COR-L47 (cell line): ENCODE measurements at regions not wholly inside any gene's neighbourhood (a gene's known extent, or its start where the extent isn't known, plus 50 kb on each side); places are given as distances from the start of the nearest gene placed in this dataset.

Source experiments
- DNase-seq: peaks from one replicate; lab custom pipeline; 2025; lab: John Stamatoyannopoulos, UW

DNA sequence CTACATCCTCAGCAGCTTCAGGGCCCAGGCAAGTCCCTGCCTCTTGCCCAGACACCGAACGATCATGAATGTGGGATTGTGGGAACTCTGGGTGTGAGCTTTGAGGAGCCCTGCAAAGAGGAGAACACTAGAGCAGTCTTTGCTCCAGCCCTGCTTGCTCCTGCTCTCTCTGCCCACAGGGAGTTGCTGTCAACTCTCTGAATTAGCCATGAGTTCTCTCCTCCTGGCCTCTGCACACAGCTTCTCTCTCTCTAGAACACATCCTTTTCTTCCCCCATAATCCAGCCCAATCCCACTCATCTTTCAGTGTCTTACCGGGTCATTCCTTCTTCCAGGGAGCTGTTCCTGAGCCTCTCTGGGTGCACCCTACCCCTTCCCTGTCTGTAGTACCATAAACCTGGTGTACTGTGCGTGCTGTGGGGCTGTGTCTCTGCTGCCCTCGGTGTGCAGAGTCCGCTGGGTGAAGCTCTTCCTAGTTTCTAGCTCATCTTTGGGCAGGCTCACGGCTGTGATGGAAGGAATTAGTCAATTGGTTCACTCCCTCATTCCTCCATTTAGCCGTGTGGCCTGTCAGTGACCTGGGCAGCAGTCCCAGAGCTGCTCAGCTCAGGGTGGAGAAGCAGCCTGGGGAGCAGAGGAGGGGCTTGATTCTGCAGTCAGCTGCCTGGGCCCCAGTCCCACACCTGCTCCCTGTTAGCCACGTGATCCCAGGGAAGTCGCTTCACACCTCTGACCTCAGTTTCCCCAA lies 132.9 kb upstream of the HDAC4 start:
- no peak for DNase-seq

DNA sequence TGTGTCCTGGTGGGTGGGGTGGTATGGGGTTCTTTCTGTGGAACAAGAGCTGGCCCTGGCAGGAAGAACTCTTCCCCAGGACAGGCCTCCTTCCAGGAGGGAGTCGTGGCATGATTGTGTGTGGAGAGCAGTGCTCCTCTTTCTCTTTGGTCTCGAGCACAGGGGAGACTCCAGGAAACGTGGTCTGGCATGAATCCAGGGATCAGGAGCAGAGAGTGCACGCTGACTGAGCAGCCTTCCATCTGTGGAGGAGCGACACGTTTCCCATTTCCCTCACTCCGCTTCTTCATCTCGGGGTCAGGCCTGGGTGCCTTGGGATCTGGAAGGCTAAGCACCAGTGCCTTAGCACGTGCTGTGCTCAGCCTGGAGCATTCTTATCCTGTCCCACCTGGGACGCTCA lies 132.0 kb upstream of the HDAC4 start:
- no peak for DNase-seq

DNA sequence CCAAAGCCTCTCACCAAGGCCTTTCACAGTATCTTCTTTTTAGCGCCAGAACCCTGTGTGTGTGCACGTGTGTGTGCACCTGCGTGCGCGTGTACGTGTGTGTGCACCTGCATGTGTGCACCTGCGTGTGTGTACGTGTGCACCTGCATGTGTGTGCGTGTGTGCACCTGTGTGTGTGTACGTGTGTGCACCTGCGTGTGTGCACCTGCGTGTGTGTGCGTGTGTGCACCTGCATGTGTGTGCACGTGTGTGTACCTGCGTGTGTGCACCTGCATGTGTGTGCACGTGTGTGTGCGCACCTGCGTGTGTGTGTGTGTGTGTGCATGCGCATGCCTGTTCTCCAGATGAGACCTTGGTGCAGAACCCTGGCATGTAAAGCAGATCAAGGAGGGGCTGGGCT lies 131.4 kb upstream of the HDAC4 start:
- DNase-seq, result no peak

DNA sequence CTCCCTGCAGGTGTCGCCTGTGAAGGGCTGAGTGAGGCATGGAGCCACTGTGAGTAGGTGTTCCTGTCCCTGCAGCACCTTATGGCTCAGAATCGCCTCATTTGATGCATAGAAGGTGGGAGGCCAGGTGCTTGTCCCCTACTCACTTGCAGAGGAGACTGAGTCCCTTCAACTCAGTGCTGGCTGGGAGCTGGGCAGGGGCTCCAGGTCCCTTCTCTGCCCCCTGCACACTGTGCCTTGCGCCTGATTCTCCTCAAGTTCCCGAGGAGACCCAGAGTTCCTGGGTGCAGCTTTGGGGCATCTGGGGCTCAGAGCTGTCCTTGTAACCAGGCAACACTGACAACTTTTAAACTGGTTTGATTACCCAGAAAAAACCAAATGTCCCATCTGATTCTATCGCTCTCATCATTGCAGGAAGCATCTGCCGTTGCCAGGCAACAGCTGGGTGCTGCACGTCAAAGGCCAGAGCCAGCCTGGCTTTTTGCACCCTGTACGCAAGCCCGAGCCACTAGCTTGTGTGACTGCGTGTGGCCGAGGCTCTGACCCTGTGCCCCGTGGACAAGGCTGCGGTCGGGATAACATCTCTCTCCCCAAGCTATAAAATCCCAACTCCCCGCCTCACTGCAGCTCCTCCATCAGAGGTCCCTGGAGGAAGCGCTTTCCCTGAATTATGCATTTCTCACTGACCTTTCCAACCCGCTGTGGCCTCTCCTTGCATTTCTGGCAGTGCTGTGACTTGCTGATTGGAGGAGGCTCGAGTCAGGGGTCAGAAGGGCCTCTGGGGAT lies 130.8 kb upstream of the HDAC4 start:
- DNase-seq, result no peak

DNA sequence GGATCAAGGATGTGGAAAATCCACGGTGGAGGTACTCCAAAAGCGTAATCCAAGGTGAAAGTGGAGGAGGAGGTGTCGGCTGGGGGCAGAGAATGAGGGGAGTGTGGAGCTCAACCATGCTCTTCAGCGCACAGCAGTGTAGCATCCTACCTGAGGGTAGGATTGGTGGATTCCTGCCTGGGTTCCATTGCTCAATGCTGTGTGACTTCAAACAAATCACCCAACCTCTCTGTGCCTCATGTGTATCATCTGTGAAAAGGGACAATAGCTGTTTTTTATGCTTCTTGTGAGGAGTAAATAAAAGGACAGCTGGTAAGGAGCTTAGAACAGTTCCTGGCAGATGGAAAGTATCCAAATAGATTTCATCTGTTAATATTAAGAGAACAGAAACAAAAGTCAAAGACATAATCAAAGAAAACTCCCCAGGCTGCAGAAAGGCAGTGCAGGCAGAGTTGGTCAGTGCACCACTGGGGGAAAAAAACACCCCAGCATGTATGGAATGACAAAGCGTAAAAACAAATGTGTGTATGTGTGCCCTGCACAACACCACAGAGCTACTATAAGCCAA lies 130.0 kb upstream of the HDAC4 start:
- DNase-seq, result no peak

DNA sequence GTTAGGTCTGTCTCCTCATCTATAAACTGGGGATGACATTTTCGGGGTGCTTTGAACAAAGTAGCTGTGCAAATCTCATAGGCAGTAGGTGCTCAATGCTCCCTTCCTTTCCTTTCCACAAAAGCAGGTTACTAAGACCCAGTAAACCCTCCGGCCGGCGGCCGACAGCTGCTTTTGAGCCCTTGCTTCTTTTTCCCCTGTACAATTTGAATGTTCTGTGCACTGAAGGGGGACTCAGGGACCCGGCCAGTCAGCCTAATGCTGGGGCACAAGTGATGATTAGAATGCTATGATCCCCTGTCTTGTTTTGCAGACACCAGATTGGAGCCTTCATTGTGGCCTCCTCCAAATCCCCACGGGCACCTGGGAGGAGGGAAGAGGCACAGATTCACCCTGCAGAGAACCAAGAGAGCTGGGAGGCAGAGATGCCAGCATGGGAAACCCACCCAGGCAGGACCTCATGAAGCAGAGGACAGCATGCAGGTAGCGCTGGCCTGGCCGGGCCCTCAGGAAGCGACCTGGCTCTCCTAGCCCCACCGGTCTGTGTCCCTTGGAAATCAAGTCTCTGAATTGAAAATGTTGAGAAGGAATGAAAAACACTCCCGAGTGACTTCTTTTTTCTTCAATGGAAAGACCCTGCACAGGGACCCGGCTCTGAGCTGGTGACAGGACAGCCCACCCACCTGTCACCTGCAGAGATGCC lies 128.6 kb upstream of the HDAC4 start:
- no peak for DNase-seq

DNA sequence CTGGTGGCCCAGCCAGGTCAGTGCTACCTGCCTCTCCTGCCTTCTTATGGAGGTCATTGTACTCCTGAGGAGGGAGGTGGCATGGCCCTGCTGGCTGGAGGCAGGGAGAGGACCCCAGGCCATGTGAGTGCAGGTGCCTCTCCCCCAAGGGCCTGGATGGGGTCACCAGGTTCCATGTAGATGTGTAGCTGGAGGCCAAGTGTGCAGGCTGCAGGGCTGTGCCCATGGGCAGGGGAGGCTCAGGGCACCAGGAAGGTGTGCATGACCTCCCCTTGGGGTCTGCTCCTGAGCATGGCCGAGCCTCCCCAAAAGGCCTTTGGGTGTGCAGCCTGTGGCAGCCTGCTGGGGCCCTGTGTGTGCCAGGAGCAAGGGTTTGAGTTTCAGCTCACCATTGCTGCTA lies 128.1 kb upstream of the HDAC4 start:
- no peak for DNase-seq

DNA sequence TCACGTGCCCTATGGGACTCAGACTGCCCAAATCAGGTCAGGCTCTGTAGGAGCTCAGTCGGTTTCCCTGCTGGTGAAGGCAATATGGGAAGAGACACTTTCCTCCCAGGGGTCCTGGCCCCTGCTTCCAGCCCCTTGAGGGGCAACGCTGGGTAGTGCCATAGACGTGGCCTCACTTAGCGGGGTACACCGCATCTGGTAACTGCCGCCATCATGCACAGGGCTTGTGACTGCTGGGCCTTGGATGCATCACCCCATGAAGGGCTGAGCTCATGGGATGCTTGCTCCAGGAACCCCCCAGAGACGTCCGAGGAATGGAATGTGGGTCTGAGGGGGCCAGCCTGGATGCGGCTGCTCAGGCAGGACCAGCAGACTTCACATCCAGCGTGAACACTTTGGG lies 127.3 kb upstream of the HDAC4 start:
- no peak for DNase-seq

DNA sequence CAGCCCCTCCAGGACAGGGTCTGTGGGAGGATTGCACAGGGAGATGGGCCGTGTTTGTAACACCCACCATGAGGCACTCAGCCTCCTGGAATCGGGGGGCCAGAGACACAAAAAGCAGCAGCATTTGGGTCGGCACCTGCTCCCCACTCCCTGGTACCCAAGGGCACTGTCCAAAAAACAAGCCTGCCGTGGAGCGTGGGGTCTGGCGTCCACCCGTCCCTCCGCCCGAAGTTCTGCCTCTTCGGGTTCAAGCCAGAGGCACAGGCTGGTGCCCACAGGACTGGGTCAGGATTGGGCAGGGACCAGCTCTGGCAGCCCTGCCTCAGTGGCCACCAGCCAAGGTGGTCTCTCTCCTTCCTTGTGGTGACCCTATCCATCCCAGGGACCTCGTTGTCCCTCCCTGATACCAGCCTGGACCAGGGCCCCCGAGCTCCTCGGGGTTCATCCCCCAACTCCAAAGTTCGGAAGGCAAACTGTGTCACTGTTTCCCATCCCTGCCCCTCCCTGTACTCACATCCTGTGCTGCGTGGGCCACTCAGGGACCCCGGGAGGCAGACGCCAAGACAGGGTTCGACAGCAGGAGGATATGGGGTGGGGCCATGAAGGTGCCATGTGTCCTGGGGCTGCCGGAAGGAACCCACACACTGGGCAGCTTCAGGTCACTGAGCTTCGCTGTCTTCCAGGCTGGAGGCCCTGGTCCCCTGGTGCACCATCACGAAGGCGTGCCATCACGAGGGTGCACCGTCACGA lies 126.0 kb upstream of the HDAC4 start:
- DNase-seq, result no peak

DNA sequence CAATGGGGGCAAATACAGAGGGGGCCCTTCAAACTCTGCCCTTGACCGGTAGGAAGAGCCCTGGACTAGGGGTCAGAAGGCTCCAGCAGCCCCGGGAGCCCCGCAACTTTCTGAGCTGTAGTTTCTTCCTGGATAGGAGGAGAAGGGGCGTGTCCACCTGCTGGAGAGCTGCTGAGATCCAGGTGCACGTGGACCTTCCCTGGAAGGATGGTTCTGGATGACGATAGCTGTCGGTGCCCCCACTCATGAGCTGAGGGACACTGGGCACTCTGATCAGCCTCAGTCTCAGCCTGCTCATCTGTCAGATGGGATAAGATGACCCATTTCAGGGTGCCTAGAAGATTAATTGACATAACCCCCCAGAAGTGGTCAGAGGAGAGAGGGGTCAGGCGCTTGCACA lies 125.2 kb upstream of the HDAC4 start:
- no peak for DNase-seq

DNA sequence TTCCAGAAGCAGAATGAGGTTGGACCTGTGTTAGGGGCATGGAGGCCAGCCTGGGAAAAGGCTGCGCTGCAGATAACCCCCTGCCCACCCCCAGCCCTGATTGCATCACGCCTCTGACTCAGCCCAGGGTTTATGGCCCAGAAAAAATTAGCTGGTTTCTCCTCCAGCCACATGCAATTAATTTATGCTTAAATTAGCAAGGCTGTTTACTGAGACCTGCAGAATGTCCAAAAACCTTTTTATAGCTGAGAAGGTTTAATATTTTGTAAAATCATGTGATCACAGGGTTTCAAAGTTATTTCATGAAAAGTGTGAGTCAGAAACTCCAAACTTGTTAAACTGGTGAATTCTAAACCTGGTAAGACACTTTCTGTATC lies 123.1 kb upstream of the HDAC4 start:
- no peak for DNase-seq

DNA sequence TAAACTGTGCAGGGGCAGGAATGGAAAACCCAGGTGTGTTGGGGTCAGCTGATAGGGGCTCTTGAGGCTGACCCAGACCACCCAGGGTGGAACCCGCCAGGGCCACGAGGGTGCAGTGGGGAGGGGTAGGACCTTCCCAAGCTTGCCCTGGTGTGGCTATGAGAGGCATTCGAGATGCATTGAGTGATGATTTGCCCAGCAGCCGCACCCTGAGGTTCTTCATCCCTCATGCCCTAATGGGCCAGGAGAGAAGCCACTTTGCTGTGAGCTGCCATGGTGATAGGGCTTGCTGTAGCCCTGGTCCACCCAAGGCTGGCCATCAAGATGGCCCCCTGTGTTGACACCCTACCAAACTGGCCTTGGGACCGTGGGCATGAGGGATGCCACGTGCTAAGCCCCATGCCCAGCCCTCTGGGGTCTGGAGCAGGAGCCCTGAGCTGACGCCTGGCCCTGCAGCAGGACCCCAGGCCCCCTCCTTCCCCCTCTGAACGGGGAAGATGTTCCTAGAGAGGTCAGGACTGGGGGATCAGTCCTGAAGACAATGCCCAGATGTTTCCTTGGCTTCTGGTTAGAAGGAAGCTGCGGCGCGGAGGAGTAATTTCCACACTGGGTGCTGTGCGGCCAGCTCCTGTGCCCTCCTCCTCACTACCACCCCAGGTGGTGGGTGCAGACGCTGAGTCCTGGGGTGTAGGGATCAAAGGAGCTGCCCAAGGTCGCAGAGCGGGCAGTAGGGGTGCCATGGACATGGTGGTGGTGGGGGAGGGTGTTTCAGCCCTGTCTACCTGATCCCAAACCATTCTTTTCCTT lies 122.5 kb upstream of the HDAC4 start:
- DNase-seq, result no peak

DNA sequence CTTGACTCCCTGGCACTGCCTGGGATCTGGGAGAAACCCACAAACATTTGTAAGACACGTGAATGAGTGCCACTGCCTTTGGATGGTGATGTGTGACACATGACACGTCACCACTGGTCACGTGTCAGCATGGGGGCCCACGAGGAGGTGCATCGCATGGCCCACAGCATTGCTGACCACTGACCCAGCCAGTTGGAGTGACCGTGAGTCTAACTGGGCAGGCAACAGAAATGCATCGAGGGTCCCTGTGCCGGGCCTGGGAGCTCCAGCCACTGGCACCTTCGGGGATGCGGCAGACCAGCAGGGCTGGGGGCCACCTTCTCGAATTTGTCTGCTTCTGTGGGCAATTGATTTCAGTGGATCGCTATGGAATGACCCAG lies 121.9 kb upstream of the HDAC4 start:
- DNase-seq, result no peak

DNA sequence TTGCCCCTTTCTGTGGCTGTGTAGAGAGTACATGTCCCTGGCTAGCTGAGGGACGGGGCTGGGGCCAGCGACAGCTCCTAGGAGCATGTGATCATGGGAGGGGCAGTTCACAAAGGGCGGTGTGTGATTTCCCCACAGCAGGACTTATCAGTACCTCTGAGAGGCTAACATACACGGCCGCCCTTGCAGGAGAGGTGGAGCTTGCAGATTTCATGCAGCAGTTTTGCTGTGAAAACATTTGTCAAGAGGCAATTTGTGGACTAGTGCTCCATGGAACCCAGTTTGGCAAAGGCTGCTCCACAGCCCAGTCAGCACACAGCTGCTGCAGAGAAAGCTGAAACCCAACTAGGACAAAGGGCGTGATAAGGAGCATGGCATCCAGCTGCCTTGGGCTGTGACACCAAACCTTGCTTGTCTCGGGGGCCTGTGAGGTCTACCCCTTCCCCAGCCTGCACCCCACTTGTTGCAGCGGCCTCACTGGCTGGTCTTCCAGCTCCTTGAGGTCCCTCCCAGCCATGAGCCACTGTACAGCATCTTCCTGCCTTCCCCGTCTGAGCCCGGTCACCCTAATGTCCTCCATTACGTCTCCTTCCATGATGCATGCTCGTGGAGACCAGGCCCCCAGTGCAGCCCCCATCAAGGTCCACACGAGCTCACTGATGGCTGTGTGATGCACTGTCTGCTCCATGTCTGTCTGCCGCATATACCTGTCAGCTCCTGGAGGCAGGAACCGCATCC lies 121.4 kb upstream of the HDAC4 start:
- no peak for DNase-seq

DNA sequence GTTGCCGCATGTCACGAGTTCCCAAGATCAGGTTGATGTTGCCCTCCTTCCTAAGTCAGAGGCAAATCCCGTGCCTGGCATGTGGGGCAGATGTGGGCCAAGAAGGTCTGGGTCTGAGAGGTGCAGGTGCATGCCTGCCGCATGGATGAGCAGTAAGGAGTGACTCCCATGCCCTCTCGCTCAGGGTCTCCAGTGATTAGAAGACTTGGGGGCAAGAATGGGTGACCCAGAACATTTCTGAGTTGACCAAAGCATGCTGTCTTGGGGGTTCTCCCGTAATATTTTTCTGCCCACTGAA lies 120.6 kb upstream of the HDAC4 start:
- no peak for DNase-seq

DNA sequence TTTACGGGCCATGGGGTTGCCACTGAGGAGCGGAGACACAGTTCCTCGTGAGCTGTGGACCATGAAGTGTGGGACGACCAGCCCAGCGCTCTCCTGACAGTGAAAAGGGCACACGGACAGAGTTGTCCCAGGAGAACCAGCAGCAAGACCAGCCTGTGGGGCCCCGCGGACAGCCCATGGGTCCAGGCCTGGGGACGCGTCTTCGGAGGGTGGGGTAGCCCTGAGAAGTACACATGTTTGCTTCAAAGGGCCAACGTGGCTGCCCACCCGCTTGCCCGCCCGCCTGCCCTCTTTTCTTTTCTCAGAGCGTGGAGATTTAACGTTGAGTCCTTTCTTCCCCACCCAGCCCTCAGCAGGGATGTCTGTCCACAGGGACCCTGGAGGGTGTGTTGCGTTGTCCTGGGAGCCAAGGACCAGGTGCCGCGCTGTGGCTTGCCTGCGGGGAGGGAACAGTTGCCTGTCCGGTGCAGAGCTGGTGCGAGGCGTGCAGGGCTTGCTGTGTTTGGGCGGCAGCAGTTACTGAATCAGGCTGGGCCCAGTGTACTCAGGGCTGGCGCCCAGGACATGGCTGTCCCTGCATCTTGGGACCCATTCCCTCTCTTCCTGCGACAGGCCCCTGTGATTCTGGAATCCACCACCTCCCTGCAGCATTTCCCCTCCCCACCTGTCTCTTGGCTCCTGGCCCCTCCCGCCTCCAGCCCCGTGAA lies 120.1 kb upstream of the HDAC4 start:
- no peak for DNase-seq

DNA sequence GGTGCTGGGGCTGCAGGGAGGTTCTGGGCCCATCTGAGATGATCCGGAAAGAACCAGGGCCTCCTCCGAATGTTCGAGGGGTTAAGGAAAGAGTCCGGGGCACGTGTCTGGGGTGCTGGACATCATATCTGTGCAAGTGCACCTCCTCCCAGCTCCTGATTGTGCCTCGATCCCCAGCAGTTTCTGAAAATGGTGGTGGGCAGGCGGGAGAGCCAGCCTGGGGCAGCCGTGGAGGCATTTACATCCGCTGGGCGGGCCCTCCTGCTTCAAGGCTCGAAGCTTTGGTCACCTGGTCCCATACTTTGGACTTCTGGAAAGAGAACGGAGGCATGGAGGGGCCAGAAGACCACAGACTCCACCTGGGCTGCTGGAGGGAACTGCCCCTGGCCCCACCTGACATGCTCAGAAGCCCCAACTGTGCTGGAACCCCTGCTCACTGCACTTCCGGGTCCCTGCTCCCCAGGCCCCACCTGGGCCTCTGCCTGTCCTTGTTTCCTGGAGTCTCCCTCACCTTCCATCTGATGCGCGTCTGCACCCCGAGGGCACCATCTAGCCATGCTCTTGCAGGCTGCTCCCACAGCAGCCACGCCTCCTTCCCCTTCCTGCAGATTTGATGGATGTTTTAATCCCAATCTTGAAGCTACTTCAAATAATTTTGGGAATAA lies 119.2 kb upstream of the HDAC4 start:
- DNase-seq, result no peak

DNA sequence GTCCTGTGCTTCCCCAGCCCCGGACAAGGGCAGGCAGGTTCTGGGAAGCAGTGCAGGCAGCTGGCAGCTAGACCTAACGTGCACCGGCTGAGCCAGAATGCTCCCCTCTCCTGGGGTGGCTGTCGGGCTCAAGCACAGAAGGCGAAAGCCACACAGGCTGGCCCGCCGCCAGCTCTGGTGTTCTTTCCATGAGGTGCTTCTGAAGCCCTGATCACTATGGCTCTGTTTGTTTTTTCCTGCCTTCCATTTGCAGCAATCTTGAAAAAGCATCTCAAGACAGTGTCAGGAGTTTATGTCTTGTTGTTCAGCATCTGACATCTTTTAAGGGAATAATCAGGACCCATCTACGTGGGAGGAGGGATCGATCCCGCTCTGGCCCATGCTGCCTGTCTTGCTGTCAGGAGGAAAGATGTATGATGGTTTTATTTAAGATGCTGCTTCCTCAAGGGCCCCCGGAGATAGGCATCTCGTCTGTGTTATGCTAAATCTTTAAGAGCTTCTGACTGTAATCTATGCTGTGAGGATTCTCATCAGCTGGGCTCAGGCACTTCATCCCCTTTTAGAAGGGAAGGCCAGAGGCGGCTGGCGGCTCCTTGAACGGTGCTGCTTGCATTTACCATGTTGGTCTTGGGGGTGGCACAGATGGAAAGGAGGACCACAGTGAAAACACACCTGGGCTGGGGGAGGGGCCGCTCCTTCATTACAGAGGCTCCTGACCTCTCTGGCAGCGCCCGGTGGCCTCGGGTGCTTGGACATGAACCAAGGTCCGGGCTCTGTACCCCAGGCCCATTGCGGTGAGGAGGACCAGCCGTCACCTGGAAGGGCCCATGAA lies 118.5 kb upstream of the HDAC4 start:
- DNase-seq, result no peak
